Esophagus squamous epithelium (tissue), 4 donors: ENCODE measurements at regions not wholly inside any gene's neighbourhood (a gene's known extent, or its start where the extent isn't known, plus 50 kb on each side); places are given as distances from the start of the nearest gene placed in this dataset.

ENCODE experiments used
- POLR2A ChIP-seq, 4 donors: fragments of 450-650 bp; IDR thresholded peaks; one replicate each; pipeline ENCODE4 v1.6.1; 2017; ENCODE audit warnings: antibody characterized with exemption in 4 of 4, mild to moderate bottlenecking in 4 of 4, moderate library complexity in 3 of 4
- TF ChIP-seq, protein P1 (sequence below), 6 experiments: fragments of 450-650 bp in 4 of 6; fragments of 200-600 bp in 2 of 6; sonication (generic) in 2 of 6; IDR thresholded peaks; one replicate each; pipeline ENCODE4 v1.5.1; 2016 to 2019; ENCODE audit warnings: antibody characterized with exemption in 6 of 6, mild to moderate bottlenecking in 4 of 6, moderate library complexity in 4 of 6

- TF ChIP-seq, protein P1, sequence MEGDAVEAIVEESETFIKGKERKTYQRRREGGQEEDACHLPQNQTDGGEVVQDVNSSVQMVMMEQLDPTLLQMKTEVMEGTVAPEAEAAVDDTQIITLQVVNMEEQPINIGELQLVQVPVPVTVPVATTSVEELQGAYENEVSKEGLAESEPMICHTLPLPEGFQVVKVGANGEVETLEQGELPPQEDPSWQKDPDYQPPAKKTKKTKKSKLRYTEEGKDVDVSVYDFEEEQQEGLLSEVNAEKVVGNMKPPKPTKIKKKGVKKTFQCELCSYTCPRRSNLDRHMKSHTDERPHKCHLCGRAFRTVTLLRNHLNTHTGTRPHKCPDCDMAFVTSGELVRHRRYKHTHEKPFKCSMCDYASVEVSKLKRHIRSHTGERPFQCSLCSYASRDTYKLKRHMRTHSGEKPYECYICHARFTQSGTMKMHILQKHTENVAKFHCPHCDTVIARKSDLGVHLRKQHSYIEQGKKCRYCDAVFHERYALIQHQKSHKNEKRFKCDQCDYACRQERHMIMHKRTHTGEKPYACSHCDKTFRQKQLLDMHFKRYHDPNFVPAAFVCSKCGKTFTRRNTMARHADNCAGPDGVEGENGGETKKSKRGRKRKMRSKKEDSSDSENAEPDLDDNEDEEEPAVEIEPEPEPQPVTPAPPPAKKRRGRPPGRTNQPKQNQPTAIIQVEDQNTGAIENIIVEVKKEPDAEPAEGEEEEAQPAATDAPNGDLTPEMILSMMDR (IDR thresholded peaks at IDR 0.05), result no peak
- TF ChIP-seq POLR2A (IDR thresholded peaks at IDR 0.05), result no peak
Observed at GRCh38 chr16:17942067-17942466, 394.5 kb downstream of the NPIPA8 start.
